H1 (cell line): ENCODE measurements at regions not wholly inside any gene's neighbourhood (a gene's known extent, or its start where the extent isn't known, plus 50 kb on each side); places are given as distances from the start of the nearest gene placed in this dataset.

Experiments
- CTCF ChIA-PET: fragments of 300-600 bp; sonication (Branson Sonifier 250); formaldehyde crosslinking; loops from one replicate; lab custom pipeline; 2021; ENCODE audit not compliant: partially characterized antibody; lab: Charles Lee
- POLR2A ChIA-PET: fragments of 300-600 bp; sonication (Branson Sonifier 250); formaldehyde crosslinking; loops from one replicate; lab custom pipeline; 2021; ENCODE audit warnings: inconsistent platforms; ENCODE audit not compliant: partially characterized antibody; lab: Charles Lee
- DNase-seq, 2 experiments: peaks; one replicate each; pipeline versions ENCODE4 v3.0.0 to v3.0.0-alpha.2; 2010 to 2022; ENCODE audit warnings: low spot score in 2 of 2, low read depth in 1 of 2, mixed read lengths in 1 of 2
- FAIRE-seq: peaks from 2 replicates; lab custom pipeline; 2011; peaks lifted over from hg19 to GRCh38; lab: Jason Lieb, UNC
- H2AFZ ChIP-seq: 2 replicates; pipeline ENCODE4 v1.8.1; 2012; ENCODE audit warnings: low read length, inconsistent platforms
- H2AK5ac ChIP-seq: 2 replicates; pipeline ENCODE4 v1.6.1; 2013; ENCODE audit warnings: low read depth, low read length
- H2BK120ac ChIP-seq: replicated peaks from 2 replicates; pipeline ENCODE3; 2013; ENCODE audit warnings: low read depth, low read length, inconsistent platforms
- H2BK12ac ChIP-seq: 2 replicates; pipeline ENCODE4 v1.6.1; 2013; ENCODE audit warnings: low read depth, low read length
- H2BK15ac ChIP-seq: 2 replicates; pipeline ENCODE4 v1.6.1; 2013; ENCODE audit warnings: low read length
- H2BK20ac ChIP-seq: 2 replicates; pipeline ENCODE4 v1.6.1; 2013; ENCODE audit warnings: low read length
- H2BK5ac ChIP-seq: 2 replicates; pipeline ENCODE4 v1.6.1; 2013; ENCODE audit warnings: low read depth, low read length
- H3K14ac ChIP-seq: 2 replicates; pipeline ENCODE4 v1.6.1; 2013; ENCODE audit warnings: inconsistent platforms; ENCODE audit not compliant: insufficient read length
- H3K18ac ChIP-seq: 2 replicates; pipeline ENCODE4 v1.6.1; 2013; ENCODE audit warnings: low read length; ENCODE audit errors: extremely low read depth
- H3K23ac ChIP-seq: 2 replicates; pipeline ENCODE4 v1.6.1; 2013; ENCODE audit warnings: inconsistent platforms; ENCODE audit not compliant: insufficient read length
- H3K23me2 ChIP-seq: 2 replicates; pipeline ENCODE4 v1.6.1; 2013; ENCODE audit warnings: low read depth, low read length
- H3K27ac ChIP-seq: 2 replicates; pipeline ENCODE4 v1.6.1; 2011; ENCODE audit warnings: low read depth, low read length, inconsistent platforms
- H3K27me3 ChIP-seq, 4 experiments: replicated peaks in 1 of 4; 1 replicate in 1 of 4; 2 replicates in 3 of 4; pipeline versions ENCODE4 v1.6.1 to v1.8.1; 2011 to 2013; ENCODE audit warnings: low read length in 3 of 4, mild to moderate bottlenecking in 3 of 4, inconsistent platforms in 2 of 4, mixed read lengths in 2 of 4, moderate library complexity in 1 of 4; ENCODE audit not compliant: control insufficient read depth in 3 of 4, insufficient read depth in 3 of 4; ENCODE audit errors: extremely low read depth in 1 of 4
- H3K36me3 ChIP-seq, 4 experiments: 2 replicates each; pipeline versions ENCODE4 v1.6.1 to v1.8.1; 2011 to 2013; ENCODE audit warnings: mild to moderate bottlenecking in 4 of 4, low read length in 3 of 4, moderate library complexity in 2 of 4, control low read depth in 1 of 4, inconsistent platforms in 1 of 4; ENCODE audit not compliant: insufficient read depth in 4 of 4, control insufficient read depth in 2 of 4
- H3K4ac ChIP-seq: replicated peaks from 2 replicates; pipeline ENCODE3; 2013; ENCODE audit warnings: low read length, low read depth, mixed read lengths, inconsistent platforms; ENCODE audit not compliant: insufficient read length
- H3K4me1 ChIP-seq, 4 experiments: replicated peaks in 1 of 4; 1 replicate in 1 of 4; 2 replicates in 3 of 4; pipeline versions ENCODE4 v1.6.1 to v1.8.1; 2011 to 2013; ENCODE audit warnings: low read length in 3 of 4, inconsistent platforms in 2 of 4, mixed read lengths in 1 of 4; ENCODE audit not compliant: insufficient read depth in 4 of 4, control insufficient read depth in 3 of 4
- H3K4me2 ChIP-seq, 2 experiments: 2 replicates each; pipeline versions ENCODE4 v1.6.1 to v1.8.1; 2011 to 2013; ENCODE audit warnings: low read depth in 2 of 2, low read length in 2 of 2, control low read depth in 1 of 2, inconsistent platforms in 1 of 2, mild to moderate bottlenecking in 1 of 2; ENCODE audit not compliant: insufficient read depth in 1 of 2
- H3K4me3 ChIP-seq, 4 experiments: fragments of 200-600, 300-600 bp in 1 of 4; sonication (generic), shearing (Covaris generic), sonication (Bioruptor Twin) in 1 of 4; 2 replicates each; pipeline versions ENCODE4 v1.5.1 to v1.8.1; 2011 to 2016; ENCODE audit warnings: low read length in 4 of 4, low read depth in 3 of 4, control low read depth in 2 of 4, inconsistent platforms in 2 of 4, mild to moderate bottlenecking in 2 of 4, mixed read lengths in 1 of 4, moderate library complexity in 1 of 4; ENCODE audit not compliant: insufficient read depth in 2 of 4; ENCODE audit errors: extremely low read depth in 1 of 4
- H3K56ac ChIP-seq: replicated peaks from 2 replicates; pipeline ENCODE3; 2013; ENCODE audit warnings: low read depth, mild to moderate bottlenecking, mixed read lengths, low read length, inconsistent platforms; ENCODE audit not compliant: insufficient read length
- H3K79me1 ChIP-seq: 2 replicates; pipeline ENCODE4 v1.6.1; 2013; ENCODE audit warnings: low read depth, low read length, control low read depth
- H3K79me2 ChIP-seq, 2 experiments: 2 replicates each; pipeline versions ENCODE4 v1.6.1 to v1.8.1; 2012 to 2013; ENCODE audit warnings: low read length in 2 of 2, mild to moderate bottlenecking in 2 of 2, inconsistent platforms in 1 of 2; ENCODE audit not compliant: insufficient read depth in 2 of 2, control insufficient read depth in 1 of 2
- H3K9ac ChIP-seq, 4 experiments: replicated peaks in 1 of 4; 1 replicate in 1 of 4; 2 replicates in 3 of 4; pipeline versions ENCODE4 v1.6.1 to v1.8.1; 2011 to 2013; ENCODE audit warnings: low read depth in 3 of 4, low read length in 3 of 4, control low read depth in 2 of 4, mild to moderate bottlenecking in 2 of 4, moderate library complexity in 2 of 4, inconsistent platforms in 1 of 4; ENCODE audit errors: extremely low read depth in 1 of 4
- H3K9me3 ChIP-seq, 2 experiments: 2 replicates each; pipeline versions ENCODE4 v1.6.1 to v1.8.1; 2012 to 2013; ENCODE audit warnings: mild to moderate bottlenecking in 2 of 2, moderate library complexity in 2 of 2, control low read depth in 1 of 2, inconsistent platforms in 1 of 2, low read depth in 1 of 2, low read length in 1 of 2, mixed read lengths in 1 of 2; ENCODE audit not compliant: insufficient read depth in 2 of 2
- H4K20me1 ChIP-seq, 2 experiments: replicated peaks in 1 of 2; 2 replicates each; pipeline versions ENCODE3 to v1.8.1; 2011 to 2013; ENCODE audit warnings: inconsistent platforms in 2 of 2, low read length in 2 of 2, mild to moderate bottlenecking in 1 of 2; ENCODE audit not compliant: insufficient read depth in 2 of 2, control insufficient read depth in 1 of 2
- H4K5ac ChIP-seq: 2 replicates; pipeline ENCODE4 v1.6.1; 2013; ENCODE audit warnings: low read length, low read depth, mixed read lengths, inconsistent platforms; ENCODE audit not compliant: insufficient read length
- H4K8ac ChIP-seq: 2 replicates; pipeline ENCODE4 v1.8.0; 2013; ENCODE audit warnings: mild to moderate bottlenecking, moderate library complexity, low read length, inconsistent platforms; ENCODE audit not compliant: insufficient read depth; ENCODE audit errors: extremely low read depth
- H4K91ac ChIP-seq: replicated peaks from 2 replicates; pipeline ENCODE3; 2013; ENCODE audit warnings: low read length, mixed read lengths, inconsistent platforms; ENCODE audit not compliant: insufficient read length
- BACH1 ChIP-seq: IDR thresholded peaks from 2 replicates; pipeline ENCODE4 v1.6.1; 2012; ENCODE audit warnings: low read length, improper control_type of control experiment
- FOSL1 ChIP-seq: IDR thresholded peaks from 2 replicates; pipeline ENCODE4 v1.6.1; 2011; ENCODE audit warnings: mild to moderate bottlenecking, low read depth, low read length, moderate library complexity; ENCODE audit not compliant: insufficient read depth
- KDM1A ChIP-seq: fragments of 200-600, 300-600 bp; sonication (generic); IDR thresholded peaks from 2 replicates; pipeline ENCODE4 v1.7.1; 2016; ENCODE audit warnings: mild to moderate bottlenecking, low read length, borderline replicate concordance
- NRF1 ChIP-seq: IDR thresholded peaks from 2 replicates; pipeline ENCODE4 v1.6.1; 2011; ENCODE audit warnings: mild to moderate bottlenecking, low read depth, low read length, improper control_type of control experiment
- TAF7 ChIP-seq: optimal IDR thresholded peaks from 2 replicates; pipeline ENCODE3; 2011; ENCODE audit warnings: low read depth, mild to moderate bottlenecking, inconsistent platforms, low read length, moderate library complexity, borderline replicate concordance
- WGBS, 2 experiments: shearing (Covaris generic) in 1 of 2; methylation state at CpG; one replicate each; pipeline versions ENCODE4 v1.1.6 to v1.1.7; 2013 to 2015; ENCODE audit warnings: low lambda C conversion rate in 2 of 2, mixed read lengths in 2 of 2, inconsistent platforms in 1 of 2, low coverage in 1 of 2, missing lambda C conversion rate in 1 of 2; ENCODE audit not compliant: insufficient replicate concordance in 2 of 2, insufficient coverage in 1 of 2, insufficient read length in 1 of 2; ENCODE audit errors: extremely low coverage in 1 of 2, missing lambda C conversion rate in 1 of 2; 5-methylcytosine and 5-hydroxymethylcytosine counted together

DNA sequence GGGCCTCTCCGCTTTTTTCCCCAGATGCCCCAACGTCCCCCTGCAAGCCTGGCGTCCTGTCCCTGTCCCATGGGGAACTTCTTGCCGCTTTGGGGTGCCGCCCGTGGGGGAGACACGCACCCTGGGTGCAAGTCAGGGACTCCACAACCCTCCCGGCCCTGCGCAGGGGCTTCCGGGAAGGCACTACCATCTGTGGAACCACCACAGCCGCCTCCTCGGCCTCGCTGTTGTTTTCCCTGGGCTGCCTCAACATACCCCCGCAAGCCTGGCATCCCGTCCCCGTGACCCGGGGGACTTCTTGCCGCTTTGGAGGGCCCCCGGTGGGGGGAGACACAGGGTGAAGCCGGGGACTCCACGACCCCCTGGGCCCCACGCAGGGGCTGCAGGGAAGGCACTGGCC lies 238.4 kb downstream of the TUBA3C start:
- H3K4me2 ChIP-seq = no peak overlapping the region
- no peak overlapping the region for H3K4ac ChIP-seq
- no peak overlapping the region for H4K5ac ChIP-seq
- no peaks in the 10 kb centered on the region for H3K23me2 ChIP-seq
- no peak overlapping the region for H2BK15ac ChIP-seq
- no peak for FAIRE-seq
- H3K79me1 ChIP-seq = no peaks in the 10 kb centered on the region
- no peaks in the 10 kb centered on the region for H4K20me1 ChIP-seq
- 93% methylated on average over 14 of the region's 22 CpGs; no CpG with 5 or more reads in 1 of the 2 experiments for WGBS, 2 experiments
- no peak overlapping the region for H2AK5ac ChIP-seq
- H3K27me3 ChIP-seq = no peaks in the 10 kb centered on the region
- no peak overlapping the region for H4K8ac ChIP-seq
- H3K79me2 ChIP-seq = no peaks in the 10 kb centered on the region
- no peak for DNase-seq
- H3K4me3 ChIP-seq = no peak overlapping the region
- no peak overlapping the region for H2BK5ac ChIP-seq
- POLR2A ChIA-PET = no interaction called here
- H2AFZ ChIP-seq = no peak overlapping the region
- H4K91ac ChIP-seq = no peak overlapping the region
- H3K9ac ChIP-seq = no peak overlapping the region
- no peak overlapping the region for H2BK12ac ChIP-seq
- no peak overlapping the region for H2BK120ac ChIP-seq
- H3K56ac ChIP-seq = no peak overlapping the region
- no peak overlapping the region for H3K18ac ChIP-seq
- no peak overlapping the region for H3K27ac ChIP-seq
- no peaks in the 10 kb centered on the region for H3K36me3 ChIP-seq
- H3K23ac ChIP-seq = no peak overlapping the region
- H3K4me1 ChIP-seq = no peaks in the 10 kb centered on the region
- H3K14ac ChIP-seq = no peak overlapping the region
- no peak overlapping the region for H2BK20ac ChIP-seq
- CTCF ChIA-PET = no interaction called here
- H3K9me3 ChIP-seq = peaks cover 57 to 65% of the 10 kb centered on the region in 2 experiments
- TF ChIP-seq FOSL1 (no peak), BACH1 (no peak), NRF1 (no peak), TAF7 (no peak), KDM1A (no peak)
